Tibial nerve (tissue), 4 donors: ENCODE measurements at regions not wholly inside any gene's neighbourhood (a gene's known extent, or its start where the extent isn't known, plus 50 kb on each side); places are given as distances from the start of the nearest gene placed in this dataset.

Source experiments
- CTCF ChIP-seq, 5 experiments: fragments of 200-600 bp in 3 of 5; fragments of 450-650 bp in 2 of 5; sonication (generic) in 3 of 5; IDR thresholded peaks; one replicate each; pipeline ENCODE4 v1.5.1; 2016 to 2019; ENCODE audit warnings: antibody characterized with exemption in 5 of 5, mild to moderate bottlenecking in 3 of 5, moderate library complexity in 2 of 5
- EP300 ChIP-seq, 2 donors: sonication (generic); formaldehyde crosslinking; IDR thresholded peaks; one replicate each; pipeline ENCODE4 v1.6.1; 2017; ENCODE audit warnings: antibody characterized with exemption in 2 of 2, mild to moderate bottlenecking in 1 of 2
- POLR2A ChIP-seq, 2 donors: fragments of 450-650 bp; IDR thresholded peaks; one replicate each; pipeline ENCODE4 v1.6.1; 2017; ENCODE audit warnings: antibody characterized with exemption in 2 of 2, mild to moderate bottlenecking in 2 of 2, moderate library complexity in 2 of 2

DNA sequence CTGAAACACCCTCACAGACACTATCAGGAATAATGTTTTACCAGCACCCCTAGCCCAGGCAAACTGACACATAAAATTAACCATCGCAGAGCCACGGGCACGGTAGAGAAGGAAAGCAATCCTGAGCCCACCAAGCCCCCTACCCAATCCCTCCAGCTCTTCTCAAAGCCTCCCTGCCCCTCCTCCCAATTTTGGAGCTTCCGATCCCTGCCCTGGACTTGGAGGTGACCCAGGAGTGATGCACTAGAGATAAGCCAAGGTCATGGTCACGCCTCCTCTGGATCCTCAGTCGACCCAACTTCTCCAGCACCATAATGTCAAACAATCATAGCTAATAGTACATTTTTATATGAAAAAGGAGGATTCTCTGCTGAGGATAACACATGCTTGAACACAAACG, 188.7 kb upstream of the NSMCE3 start:
- TF ChIP-seq CTCF (IDR thresholded peaks at IDR 0.05) (no peak), POLR2A (IDR thresholded peaks at IDR 0.05) (no peak), EP300 (IDR thresholded peaks at IDR 0.05) (no peak)
